ENCODE measurements at regions not wholly inside any gene's neighbourhood (a gene's known extent, or its start where the extent isn't known, plus 50 kb on each side); places are given as distances from the start of the nearest gene placed in this dataset.
"Not testable (repeated sequence)": the region's sequence is repeated elsewhere in the genome, so short reads cannot be mapped to it uniquely, and the experiment has no call there.

DNA sequence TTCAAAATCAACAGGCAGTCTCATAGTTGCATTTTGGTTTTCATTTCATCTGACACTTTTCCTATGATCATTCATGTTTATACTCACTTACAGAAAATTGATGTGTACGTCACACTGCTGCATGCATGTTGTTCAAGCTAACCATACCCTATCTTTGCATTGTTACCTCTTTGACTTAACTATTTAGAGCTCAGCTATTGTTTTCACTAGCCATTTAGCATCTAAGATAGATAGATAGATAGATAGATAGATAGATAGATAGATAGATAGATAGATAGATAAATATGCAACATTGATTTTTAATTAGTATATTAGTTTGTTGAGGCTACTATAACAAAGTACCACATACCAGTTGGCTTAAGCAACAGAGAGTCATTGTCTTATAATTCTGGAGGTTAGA lies 649.5 kb upstream of the KCND2 start:
- Mint-ChIP-seq H3K27ac (ENCODE audit: unreplicated experiment) (no peak overlapping the region), H3K36me3 (ENCODE audit: low read depth, unreplicated experiment) (no peaks in the 10 kb centered on the region), H3K4me3 (ENCODE audit: unreplicated experiment) (no peak overlapping the region), H3K4me1 (ENCODE audit: low read depth, unreplicated experiment) (no peaks in the 10 kb centered on the region), H3K27me3 (ENCODE audit: low read depth, unreplicated experiment) (no peaks in the 10 kb centered on the region), H3K9me3 (ENCODE audit: unreplicated experiment) (no peaks in the 10 kb centered on the region)
- no peak overlapping the region for H3K4me3 ChIP-seq (ENCODE audit: insufficient read depth, low read depth, low read length)
- TF ChIP-seq CTCF (IDR thresholded peaks at IDR 0.05; ENCODE audit: insufficient read depth, low read depth, low read length), result no peak
- no peak for TF ChIP-seq EZH2 (IDR thresholded peaks at IDR 0.05; ENCODE audit: insufficient read depth, low read length)
- no peak overlapping the region for H3K4me2 ChIP-seq (ENCODE audit: low read length)
- H3K27me3 ChIP-seq (ENCODE audit: insufficient read depth, low read length), result no peaks in the 10 kb centered on the region
- H3K79me2 ChIP-seq (ENCODE audit: insufficient read depth, low read length), result no peaks in the 10 kb centered on the region
- H3K9ac ChIP-seq (ENCODE audit: low read length), result no peak overlapping the region
- H2AFZ ChIP-seq (ENCODE audit: low read depth, low read length), result no peak overlapping the region
- FAIRE-seq, result no peak
- H3K36me3 ChIP-seq (ENCODE audit: insufficient read depth, low read length), result no peaks in the 10 kb centered on the region
- DNase-seq (ENCODE audit: low read depth), result no peak
- no peaks in the 10 kb centered on the region for H3K4me1 ChIP-seq (ENCODE audit: insufficient read depth, low read length)
- no peaks in the 10 kb centered on the region for H4K20me1 ChIP-seq (ENCODE audit: insufficient read depth, low read length)
- H3K9me3 ChIP-seq (ENCODE audit: insufficient read depth, low read depth, low read length), result no peaks in the 10 kb centered on the region
- no peak overlapping the region for H3K27ac ChIP-seq (ENCODE audit: low read depth, low read length)

GRCh38 chr7:119630406-119630969 lies 642.5 kb upstream of the KCND2 start:
- no peaks in the 10 kb centered on the region for H3K4me1 Mint-ChIP-seq (ENCODE audit: low read depth, unreplicated experiment)
- Histone ChIP-seq H3K9me3 (ENCODE audit: insufficient read depth, low read depth, low read length) (no peaks in the 10 kb centered on the region), H3K27ac (ENCODE audit: low read depth, low read length) (no peak overlapping the region), H3K4me3 (ENCODE audit: insufficient read depth, low read depth, low read length) (no peak overlapping the region), H3K27me3 (ENCODE audit: insufficient read depth, low read length) (no peaks in the 10 kb centered on the region), H3K4me2 (ENCODE audit: low read length) (no peak overlapping the region), H3K79me2 (ENCODE audit: insufficient read depth, low read length) (no peaks in the 10 kb centered on the region), H3K4me1 (ENCODE audit: insufficient read depth, low read length) (no peaks in the 10 kb centered on the region), H3K9ac (ENCODE audit: low read length) (no peak overlapping the region), H3K36me3 (ENCODE audit: insufficient read depth, low read length) (no peaks in the 10 kb centered on the region), H4K20me1 (ENCODE audit: insufficient read depth, low read length) (no peaks in the 10 kb centered on the region), H2AFZ (ENCODE audit: low read depth, low read length) (no peak overlapping the region)
- H3K4me3 Mint-ChIP-seq (ENCODE audit: unreplicated experiment), result no peak overlapping the region
- no peaks in the 10 kb centered on the region for H3K9me3 Mint-ChIP-seq (ENCODE audit: unreplicated experiment)
- H3K27me3 Mint-ChIP-seq (ENCODE audit: low read depth, unreplicated experiment), result no peaks in the 10 kb centered on the region
- FAIRE-seq (no peak), DNase-seq (ENCODE audit: low read depth) (no peak)
- TF ChIP-seq EZH2 (IDR thresholded peaks at IDR 0.05; ENCODE audit: insufficient read depth, low read length) (no peak), CTCF (IDR thresholded peaks at IDR 0.05; ENCODE audit: insufficient read depth, low read depth, low read length) (no peak)
- peak overlapping the region; percentile 35 for H3K27ac Mint-ChIP-seq (ENCODE audit: unreplicated experiment)
- H3K36me3 Mint-ChIP-seq (ENCODE audit: low read depth, unreplicated experiment), result no peaks in the 10 kb centered on the region

DNA sequence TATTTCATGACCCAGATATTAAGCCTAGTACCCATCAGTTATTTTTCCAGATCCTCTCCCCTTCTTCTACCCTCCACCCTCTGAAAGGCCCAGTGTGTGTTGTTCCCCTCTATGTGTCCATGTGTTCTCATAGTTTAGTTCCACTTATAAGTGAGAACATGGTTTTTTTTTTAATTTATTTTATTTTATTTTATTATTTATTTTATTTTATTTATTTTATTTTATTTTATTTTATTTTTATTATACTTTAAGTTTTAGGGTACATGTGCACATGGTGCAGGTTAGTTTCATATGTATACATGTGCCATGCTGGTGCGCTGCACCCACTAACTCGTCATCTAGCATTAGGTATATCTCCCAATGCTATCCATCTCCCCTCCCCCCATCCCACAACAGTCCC lies 639.2 kb upstream of the KCND2 start:
- not testable (repeated sequence) for DNase-seq (ENCODE audit: low read depth); H3K4me3 ChIP-seq (ENCODE audit: insufficient read depth, low read depth, low read length); H3K4me1 ChIP-seq (ENCODE audit: insufficient read depth, low read length); H3K36me3 ChIP-seq (ENCODE audit: insufficient read depth, low read length); H3K79me2 ChIP-seq (ENCODE audit: insufficient read depth, low read length); H3K27me3 ChIP-seq (ENCODE audit: insufficient read depth, low read length); H4K20me1 ChIP-seq (ENCODE audit: insufficient read depth, low read length); FAIRE-seq; H3K9ac ChIP-seq (ENCODE audit: low read length); H3K27me3 Mint-ChIP-seq (ENCODE audit: low read depth, unreplicated experiment); H2AFZ ChIP-seq (ENCODE audit: low read depth, low read length); H3K36me3 Mint-ChIP-seq (ENCODE audit: low read depth, unreplicated experiment); H3K9me3 ChIP-seq (ENCODE audit: insufficient read depth, low read depth, low read length); H3K4me1 Mint-ChIP-seq (ENCODE audit: low read depth, unreplicated experiment); H3K27ac ChIP-seq (ENCODE audit: low read depth, low read length); H3K4me3 Mint-ChIP-seq (ENCODE audit: unreplicated experiment); H3K9me3 Mint-ChIP-seq (ENCODE audit: unreplicated experiment); H3K27ac Mint-ChIP-seq (ENCODE audit: unreplicated experiment); H3K4me2 ChIP-seq (ENCODE audit: low read length)

Data from astrocyte (in vitro differentiated cells and primary cell).